Gastroesophageal sphincter (tissue), 4 donors: ENCODE measurements at regions not wholly inside any gene's neighbourhood (a gene's known extent, or its start where the extent isn't known, plus 50 kb on each side); places are given as distances from the start of the nearest gene placed in this dataset.

Source experiments
- ATAC-seq: fragments of 150-250 bp; one replicate; pipeline ENCODE4 v1.9.1; 2016; ENCODE audit warnings: mild to moderate bottlenecking, moderate library complexity
- H3K27ac ChIP-seq, 4 donors: fragments of 200-600 bp; sonication (generic) in 3 of 4; 1 replicate in 3 of 4; 2 replicates in 1 of 4; pipeline ENCODE4 v1.5.1; 2016 to 2019
- H3K27me3 ChIP-seq: fragments of 200-600 bp; sonication (generic); one replicate; pipeline ENCODE4 v1.5.1; 2019
- H3K36me3 ChIP-seq, 2 donors: fragments of 200-600 bp; sonication (generic); one replicate each; pipeline ENCODE4 v1.5.1; 2019; ENCODE audit warnings: control low read depth in 1 of 2
- H3K4me1 ChIP-seq, 3 donors: fragments of 200-600 bp; sonication (generic); 1 replicate in 2 of 3; 2 replicates in 1 of 3; pipeline ENCODE4 v1.5.1; 2016 to 2019; ENCODE audit warnings: control low read depth in 2 of 3
- H3K4me3 ChIP-seq, 2 donors: fragments of 200-600 bp; sonication (generic); one replicate each; pipeline ENCODE4 v1.5.1; 2019; ENCODE audit warnings: mild to moderate bottlenecking in 1 of 2, moderate library complexity in 1 of 2
- H3K9me3 ChIP-seq, 3 donors: fragments of 200-600 bp; sonication (generic); one replicate each; pipeline ENCODE4 v1.5.1; 2017 to 2019; ENCODE audit warnings: control low read depth in 2 of 3
- EP300 ChIP-seq: sonication (generic); formaldehyde crosslinking; IDR thresholded peaks from one replicate; pipeline ENCODE4 v1.6.1; 2017; ENCODE audit warnings: antibody characterized with exemption, mild to moderate bottlenecking
- POLR2A ChIP-seq, 2 donors: fragments of 450-650 bp; IDR thresholded peaks; one replicate each; pipeline ENCODE4 v1.6.1; 2017; ENCODE audit warnings: antibody characterized with exemption in 2 of 2, mild to moderate bottlenecking in 2 of 2, moderate library complexity in 1 of 2
- POLR2AphosphoS5 ChIP-seq: sonication (generic); formaldehyde crosslinking; IDR thresholded peaks from one replicate; pipeline ENCODE4 v1.6.1; 2017; ENCODE audit warnings: antibody characterized with exemption
- WGBS, 2 donors: methylation state at CpG; one replicate each; pipeline ENCODE4 v1.1.5; 2018; ENCODE audit warnings: low coverage in 1 of 2; 5-methylcytosine and 5-hydroxymethylcytosine counted together
- TF ChIP-seq, protein P1 (sequence below), 4 experiments: fragments of 200-600 bp in 2 of 4; fragments of 450-650 bp in 2 of 4; sonication (generic) in 1 of 4; IDR thresholded peaks; one replicate each; pipeline ENCODE4 v1.5.1; 2017 to 2019; ENCODE audit warnings: antibody characterized with exemption in 4 of 4, mild to moderate bottlenecking in 2 of 4, moderate library complexity in 2 of 4

DNA sequence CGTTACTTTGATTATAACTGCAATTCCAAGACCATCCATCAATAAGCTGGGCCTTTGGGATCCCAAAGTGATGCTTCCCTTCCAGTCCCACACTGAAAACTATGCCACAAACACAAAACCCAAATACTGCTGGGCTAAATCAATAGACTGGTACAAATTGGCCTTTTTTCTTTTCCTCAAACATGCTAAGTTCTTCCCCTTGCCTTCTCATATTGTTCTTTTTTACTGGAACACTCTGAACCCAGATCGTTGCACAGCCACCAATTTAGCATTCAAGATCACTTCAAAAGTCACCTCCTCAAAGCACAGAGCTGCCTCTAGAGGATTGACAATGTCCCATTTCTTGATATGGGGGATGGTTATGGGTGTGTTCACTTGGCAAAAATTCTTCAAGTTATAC lies 66.0 kb downstream of the ACTL7B start:
- H3K36me3 ChIP-seq, result no peaks in the 10 kb centered on the region
- no peak for ATAC-seq
- H3K27me3 ChIP-seq, result no peaks in the 10 kb centered on the region
- peaks cover 0 to 24% (median 0%) of the 10 kb centered on the region in 3 donors for H3K9me3 ChIP-seq
- TF ChIP-seq, protein P1, sequence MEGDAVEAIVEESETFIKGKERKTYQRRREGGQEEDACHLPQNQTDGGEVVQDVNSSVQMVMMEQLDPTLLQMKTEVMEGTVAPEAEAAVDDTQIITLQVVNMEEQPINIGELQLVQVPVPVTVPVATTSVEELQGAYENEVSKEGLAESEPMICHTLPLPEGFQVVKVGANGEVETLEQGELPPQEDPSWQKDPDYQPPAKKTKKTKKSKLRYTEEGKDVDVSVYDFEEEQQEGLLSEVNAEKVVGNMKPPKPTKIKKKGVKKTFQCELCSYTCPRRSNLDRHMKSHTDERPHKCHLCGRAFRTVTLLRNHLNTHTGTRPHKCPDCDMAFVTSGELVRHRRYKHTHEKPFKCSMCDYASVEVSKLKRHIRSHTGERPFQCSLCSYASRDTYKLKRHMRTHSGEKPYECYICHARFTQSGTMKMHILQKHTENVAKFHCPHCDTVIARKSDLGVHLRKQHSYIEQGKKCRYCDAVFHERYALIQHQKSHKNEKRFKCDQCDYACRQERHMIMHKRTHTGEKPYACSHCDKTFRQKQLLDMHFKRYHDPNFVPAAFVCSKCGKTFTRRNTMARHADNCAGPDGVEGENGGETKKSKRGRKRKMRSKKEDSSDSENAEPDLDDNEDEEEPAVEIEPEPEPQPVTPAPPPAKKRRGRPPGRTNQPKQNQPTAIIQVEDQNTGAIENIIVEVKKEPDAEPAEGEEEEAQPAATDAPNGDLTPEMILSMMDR (IDR thresholded peaks at IDR 0.05), result no peak
- TF ChIP-seq POLR2A (IDR thresholded peaks at IDR 0.05) (no peak), EP300 (no peak), POLR2AphosphoS5 (no peak)
- no peak overlapping the region for H3K27ac ChIP-seq
- peaks cover 0 to 4% (median 0%) of the 10 kb centered on the region in 3 donors for H3K4me1 ChIP-seq
- no peak overlapping the region for H3K4me3 ChIP-seq
- WGBS, 2 donors, result 62 to 67% methylated on average over 2 of the region's 2 CpGs

GRCh38 chr9:108787690-108788048 lies 68.1 kb downstream of the ACTL7B start:
- no peak overlapping the region for H3K27ac ChIP-seq
- TF ChIP-seq POLR2A (IDR thresholded peaks at IDR 0.05) (no peak), EP300 (no peak), POLR2AphosphoS5 (no peak)
- TF ChIP-seq, protein P1 (IDR thresholded peaks at IDR 0.05), result no peak
- no peaks in the 10 kb centered on the region for H3K27me3 ChIP-seq
- peaks cover 0 to 13% (median 0%) of the 10 kb centered on the region in 3 donors for H3K9me3 ChIP-seq
- no peaks in the 10 kb centered on the region for H3K36me3 ChIP-seq
- peaks cover 0 to 22% (median 0%) of the 10 kb centered on the region in 3 donors for H3K4me1 ChIP-seq
- WGBS, 2 donors, result 77 to 89% methylated on average over 7 of the region's 7 CpGs
- ATAC-seq, result no peak
- no peak overlapping the region for H3K4me3 ChIP-seq

DNA sequence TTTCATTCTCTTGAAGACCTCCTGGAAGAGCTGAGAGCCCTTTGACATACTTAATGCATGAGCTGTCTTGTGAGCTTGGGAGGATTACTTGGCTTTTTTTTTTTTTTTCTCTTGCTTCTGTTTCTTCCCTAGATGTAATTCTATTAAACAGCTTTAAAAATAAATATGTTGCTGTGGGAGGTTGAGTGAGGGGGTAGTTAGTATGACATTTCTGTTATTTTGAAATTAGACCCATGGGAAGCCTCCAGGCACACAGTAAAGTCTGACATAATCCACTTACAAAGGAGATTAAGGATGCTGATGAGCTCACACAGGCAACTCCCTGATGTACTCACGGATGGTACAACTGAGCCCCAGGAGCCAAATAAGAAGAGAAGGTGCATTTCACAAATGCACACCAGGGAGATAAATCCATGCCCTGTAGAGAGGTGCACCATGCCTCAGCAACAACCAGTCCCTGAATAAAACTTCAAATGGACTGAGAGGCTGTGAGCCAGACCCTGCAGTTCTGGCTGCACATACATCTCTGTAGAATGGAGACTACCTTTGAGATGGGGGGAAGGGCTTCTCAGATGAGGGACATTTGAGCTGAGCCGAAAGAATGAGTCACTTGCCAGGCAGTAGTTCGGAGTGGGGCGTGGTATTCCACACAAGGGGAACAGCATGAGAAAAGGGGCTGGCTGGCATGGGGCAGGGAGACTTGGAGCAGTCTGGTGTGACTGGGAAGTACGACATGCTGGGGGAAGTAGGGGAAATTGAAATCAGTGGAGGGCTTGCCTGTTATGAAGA lies 68.7 kb downstream of the ACTL7B start:
- no peaks in the 10 kb centered on the region for H3K27me3 ChIP-seq

GRCh38 chr9:108786322-108786721 lies 69.5 kb downstream of the ACTL7B start:
- H3K4me1 ChIP-seq, result peaks cover 0 to 24% (median 0%) of the 10 kb centered on the region in 3 donors
- no peaks in the 10 kb centered on the region for H3K36me3 ChIP-seq
- H3K9me3 ChIP-seq, result no peaks in the 10 kb centered on the region
- no peak for ATAC-seq
- H3K27ac ChIP-seq, result no peak overlapping the region
- TF ChIP-seq, protein P1 (IDR thresholded peaks at IDR 0.05), result no peak
- TF ChIP-seq POLR2A (IDR thresholded peaks at IDR 0.05) (no peak), POLR2AphosphoS5 (no peak), EP300 (no peak)
- H3K27me3 ChIP-seq, result peaks cover under 1% of the 10 kb centered on the region
- 61% methylated on average over 4 of the region's 4 CpGs for WGBS, 2 donors
- no peak overlapping the region for H3K4me3 ChIP-seq

More for the DNA sequence above, 68.7 kb downstream of the ACTL7B start:
- Histone ChIP-seq H3K9me3 (peaks cover 0 to 8% (median 0%) of the 10 kb centered on the region in 3 donors), H3K4me3 (no peak overlapping the region), H3K27ac (no peak overlapping the region), H3K4me1 (peaks cover 0 to 24% (median 0%) of the 10 kb centered on the region in 3 donors), H3K36me3 (no peaks in the 10 kb centered on the region)
- ATAC-seq, result no peak
- TF ChIP-seq, protein P1 (IDR thresholded peaks at IDR 0.05), result no peak
- no peak for TF ChIP-seq POLR2A (IDR thresholded peaks at IDR 0.05)
- TF ChIP-seq POLR2AphosphoS5, result no peak
- no peak for TF ChIP-seq EP300
- WGBS, 2 donors, result 47 to 50% methylated on average over 1 to 5 of the region's 5 CpGs

- peaks cover 0 to 24% (median 0%) of the 10 kb centered on the region in 3 donors for H3K4me1 ChIP-seq
- H3K36me3 ChIP-seq, result no peaks in the 10 kb centered on the region
- H3K27ac ChIP-seq, result peak overlapping the region in 1 of 4 donors; percentile 55
- peaks cover 7% of the 10 kb centered on the region for H3K27me3 ChIP-seq
- WGBS, 2 donors, result 23 to 30% methylated on average over 3 of the region's 3 CpGs
- TF ChIP-seq POLR2A (IDR thresholded peaks at IDR 0.05), result no peak
- TF ChIP-seq POLR2AphosphoS5, result peak; percentile 19
- peak; percentile 62 for ATAC-seq
- no peak overlapping the region for H3K4me3 ChIP-seq
- H3K9me3 ChIP-seq, result no peaks in the 10 kb centered on the region
These were observed 70.8 kb downstream of the ACTL7B start for GRCh38 chr9:108784998-108785397.
